ENCODE measurements at regions not wholly inside any gene's neighbourhood (a gene's known extent, or its start where the extent isn't known, plus 50 kb on each side); places are given as distances from the start of the nearest gene placed in this dataset.

DNA sequence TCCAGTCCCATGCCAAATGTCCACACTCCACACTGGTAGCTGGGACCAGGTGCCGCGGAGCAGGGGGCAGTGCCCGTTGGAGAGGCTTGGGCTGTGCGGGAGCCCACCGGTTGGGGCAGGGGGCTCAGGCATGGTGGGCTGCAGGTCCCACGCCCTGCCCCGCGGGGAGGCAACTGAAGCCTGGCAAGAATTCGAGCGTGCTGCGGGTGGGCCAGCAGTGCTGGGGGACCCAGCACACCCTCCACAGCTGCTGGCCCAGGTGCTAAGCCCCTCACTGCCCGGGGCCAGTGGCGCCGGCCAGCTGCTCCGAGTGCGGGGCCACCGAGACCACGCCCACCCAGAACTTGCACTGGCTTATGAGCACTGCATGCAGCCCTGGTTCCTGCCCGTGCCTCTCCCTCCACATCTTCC, 479.4 kb downstream of the ZNF385D start:
- no peak overlapping the region for H3K4me3 ChIP-seq (ENCODE audit: low read depth, poor library complexity, severe bottlenecking)
- no peak for TF ChIP-seq POLR2A (IDR thresholded peaks at IDR 0.05)
- TF ChIP-seq, protein P1, sequence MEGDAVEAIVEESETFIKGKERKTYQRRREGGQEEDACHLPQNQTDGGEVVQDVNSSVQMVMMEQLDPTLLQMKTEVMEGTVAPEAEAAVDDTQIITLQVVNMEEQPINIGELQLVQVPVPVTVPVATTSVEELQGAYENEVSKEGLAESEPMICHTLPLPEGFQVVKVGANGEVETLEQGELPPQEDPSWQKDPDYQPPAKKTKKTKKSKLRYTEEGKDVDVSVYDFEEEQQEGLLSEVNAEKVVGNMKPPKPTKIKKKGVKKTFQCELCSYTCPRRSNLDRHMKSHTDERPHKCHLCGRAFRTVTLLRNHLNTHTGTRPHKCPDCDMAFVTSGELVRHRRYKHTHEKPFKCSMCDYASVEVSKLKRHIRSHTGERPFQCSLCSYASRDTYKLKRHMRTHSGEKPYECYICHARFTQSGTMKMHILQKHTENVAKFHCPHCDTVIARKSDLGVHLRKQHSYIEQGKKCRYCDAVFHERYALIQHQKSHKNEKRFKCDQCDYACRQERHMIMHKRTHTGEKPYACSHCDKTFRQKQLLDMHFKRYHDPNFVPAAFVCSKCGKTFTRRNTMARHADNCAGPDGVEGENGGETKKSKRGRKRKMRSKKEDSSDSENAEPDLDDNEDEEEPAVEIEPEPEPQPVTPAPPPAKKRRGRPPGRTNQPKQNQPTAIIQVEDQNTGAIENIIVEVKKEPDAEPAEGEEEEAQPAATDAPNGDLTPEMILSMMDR (IDR thresholded peaks at IDR 0.05), result no peak
- 92 to 96% methylated on average over 11 to 17 of the region's 19 CpGs for WGBS, 2 donors
- intact Hi-C loops (cut with DNase I; ENCODE audit: low total_unique reads), result no loop called here
- DNase-seq (ENCODE audit: low spot score in 2 of 2), result no peak

DNA sequence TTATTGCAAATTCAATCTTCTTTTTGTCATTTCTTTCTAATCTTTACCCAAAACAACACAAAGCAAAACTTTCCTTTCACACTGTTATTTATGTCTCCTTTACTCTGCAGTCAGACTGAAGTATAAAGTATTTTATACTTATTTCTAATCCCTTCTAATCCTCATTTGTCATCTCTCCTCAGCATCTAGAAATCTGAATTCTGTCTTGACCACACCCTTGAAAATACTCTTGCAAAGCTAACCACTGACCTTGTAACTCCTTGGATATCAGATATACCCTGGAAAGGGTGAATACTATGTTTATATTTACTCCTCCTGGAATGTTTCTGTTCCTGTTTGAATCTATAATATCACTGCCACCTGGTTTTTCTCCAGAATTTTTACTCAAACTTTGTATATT, 481.1 kb downstream of the ZNF385D start:
- TF ChIP-seq POLR2A (IDR thresholded peaks at IDR 0.05), result no peak
- TF ChIP-seq, protein P1 (IDR thresholded peaks at IDR 0.05), result no peak
- no peak for DNase-seq (ENCODE audit: low spot score in 2 of 2)
- intact Hi-C loops (cut with DNase I; ENCODE audit: low total_unique reads), result no loop called here

DNA sequence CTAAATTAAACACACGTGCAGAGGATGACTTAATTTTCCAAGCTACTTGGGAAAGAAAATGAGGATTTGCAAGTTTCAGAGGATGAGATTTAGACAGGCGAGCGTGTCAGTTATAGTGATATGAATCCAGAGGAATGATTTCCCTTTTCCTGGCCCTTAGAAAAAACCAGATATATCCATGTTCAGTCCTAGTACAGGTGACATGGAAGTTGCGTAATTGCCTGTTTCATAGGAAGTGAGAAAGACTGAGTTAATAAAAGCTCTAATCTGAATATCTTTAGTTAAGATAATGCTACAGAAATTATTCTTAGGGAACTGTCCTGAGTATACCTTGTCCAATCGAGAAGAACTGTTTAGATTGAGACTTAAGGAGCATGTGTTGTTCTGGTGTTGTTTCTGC, 490.5 kb downstream of the ZNF385D start:
- no peak for TF ChIP-seq POLR2A (IDR thresholded peaks at IDR 0.05)
- no peak for DNase-seq (ENCODE audit: low spot score in 2 of 2)
- intact Hi-C loops (cut with DNase I; ENCODE audit: low total_unique reads), result no loop called here
- H3K4me3 ChIP-seq (ENCODE audit: low read depth, poor library complexity, severe bottlenecking), result no peak overlapping the region
- WGBS, 2 donors, result 64 to 68% methylated on average over 5 of the region's 5 CpGs

More for the DNA sequence above, 481.1 kb downstream of the ZNF385D start:
- H3K4me3 ChIP-seq (ENCODE audit: low read depth, poor library complexity, severe bottlenecking), result no peak overlapping the region

DNA sequence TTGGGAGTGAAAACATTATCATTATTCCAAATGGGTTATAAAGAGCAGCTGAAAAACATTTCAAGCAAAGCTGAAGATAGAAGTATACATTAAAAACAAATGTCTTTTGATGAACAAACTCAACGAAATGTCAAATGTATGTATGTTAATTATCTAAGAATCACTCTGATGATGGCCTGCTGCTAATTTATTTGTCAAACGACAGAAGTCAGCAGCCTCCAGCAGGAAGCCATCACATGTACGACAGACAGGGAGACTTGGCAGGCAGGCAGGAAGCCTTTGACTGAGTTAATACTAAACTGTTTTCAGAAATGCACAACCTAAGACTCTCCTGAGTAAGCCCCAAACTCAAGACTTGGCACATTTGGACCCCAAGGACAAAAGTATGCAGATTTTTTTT, 491.1 kb downstream of the ZNF385D start:
- no peak for DNase-seq (ENCODE audit: low spot score in 2 of 2)
- no peak for TF ChIP-seq POLR2A (IDR thresholded peaks at IDR 0.05)
- TF ChIP-seq, protein P1 (IDR thresholded peaks at IDR 0.05), result no peak

DNA sequence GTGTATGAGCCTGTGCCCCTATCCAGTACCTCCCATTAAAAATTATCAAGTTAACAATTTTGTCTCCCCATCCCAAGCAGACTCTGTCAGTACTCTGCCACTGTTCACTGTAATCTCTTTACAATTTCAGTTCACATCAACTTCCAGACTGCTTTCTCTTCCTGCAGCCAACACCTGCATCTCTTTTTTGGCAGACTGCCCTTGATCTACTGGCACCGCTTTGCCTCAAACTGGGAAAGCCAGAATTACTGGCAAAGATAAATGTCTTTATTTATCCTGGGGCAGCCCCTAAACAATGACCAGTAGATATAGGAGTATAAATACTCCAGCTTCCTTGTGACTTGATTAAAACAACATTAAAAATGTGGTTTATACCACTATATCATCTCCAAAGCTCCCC, 494.1 kb downstream of the ZNF385D start:
- intact Hi-C loops (cut with DNase I; ENCODE audit: low total_unique reads), result no loop called here
- H3K4me3 ChIP-seq (ENCODE audit: low read depth, poor library complexity, severe bottlenecking), result no peak overlapping the region
- TF ChIP-seq, protein P1 (IDR thresholded peaks at IDR 0.05), result no peak
- no peak for TF ChIP-seq POLR2A (IDR thresholded peaks at IDR 0.05)
- no peak for DNase-seq (ENCODE audit: low spot score in 2 of 2)
- WGBS, 2 donors, result 33 to 57% methylated on average over 1 of the region's 1 CpG

More for the DNA sequence above, 491.1 kb downstream of the ZNF385D start:
- H3K4me3 ChIP-seq (ENCODE audit: low read depth, poor library complexity, severe bottlenecking), result no peak overlapping the region
- intact Hi-C loops (cut with DNase I; ENCODE audit: low total_unique reads), result no loop called here
- WGBS, 2 donors, result 15 to 24% methylated on average over 3 of the region's 3 CpGs

DNA sequence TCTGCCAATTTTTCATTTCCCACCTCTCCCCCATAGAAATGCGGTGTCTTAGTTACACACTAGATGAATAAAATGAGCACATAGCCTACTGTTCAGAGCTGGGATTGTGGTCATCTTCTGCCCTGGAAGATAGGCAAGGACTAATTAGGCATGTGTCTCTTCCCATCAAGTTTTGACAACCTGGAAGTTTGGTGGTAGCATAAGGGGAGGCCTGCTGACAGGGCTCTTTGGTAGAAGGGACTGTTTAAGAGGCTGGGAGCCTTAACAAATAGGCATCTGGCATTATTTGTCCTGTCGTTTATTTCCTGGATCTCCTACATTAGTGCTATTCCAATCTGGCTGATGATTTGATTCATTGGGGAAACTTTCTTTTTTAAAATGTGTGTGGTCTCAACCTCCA, 512.3 kb downstream of the ZNF385D start:
- DNase-seq (ENCODE audit: low spot score in 2 of 2), result no peak
- TF ChIP-seq, protein P1 (IDR thresholded peaks at IDR 0.05), result no peak
- no peak for TF ChIP-seq POLR2A (IDR thresholded peaks at IDR 0.05)
- no peak overlapping the region for H3K4me3 ChIP-seq (ENCODE audit: low read depth, poor library complexity, severe bottlenecking)
- 59 to 67% methylated on average over 2 of the region's 2 CpGs for WGBS, 2 donors
- intact Hi-C loops (cut with DNase I; ENCODE audit: low total_unique reads), result no loop called here
